Right lung (tissue), 2 donors: ENCODE measurements at regions not wholly inside any gene's neighbourhood (a gene's known extent, or its start where the extent isn't known, plus 50 kb on each side); places are given as distances from the start of the nearest gene placed in this dataset.
A peak's percentile ranks its signal among the peaks of the same experiment; 100 is the strongest.
"Not testable (repeated sequence)": the region's sequence is repeated elsewhere in the genome, so short reads cannot be mapped to it uniquely, and the experiment has no call there.

Experiments
- DNase-seq, 2 donors: peaks; one replicate each; pipeline ENCODE4 v3.0.0-alpha.2; 2013

DNA sequence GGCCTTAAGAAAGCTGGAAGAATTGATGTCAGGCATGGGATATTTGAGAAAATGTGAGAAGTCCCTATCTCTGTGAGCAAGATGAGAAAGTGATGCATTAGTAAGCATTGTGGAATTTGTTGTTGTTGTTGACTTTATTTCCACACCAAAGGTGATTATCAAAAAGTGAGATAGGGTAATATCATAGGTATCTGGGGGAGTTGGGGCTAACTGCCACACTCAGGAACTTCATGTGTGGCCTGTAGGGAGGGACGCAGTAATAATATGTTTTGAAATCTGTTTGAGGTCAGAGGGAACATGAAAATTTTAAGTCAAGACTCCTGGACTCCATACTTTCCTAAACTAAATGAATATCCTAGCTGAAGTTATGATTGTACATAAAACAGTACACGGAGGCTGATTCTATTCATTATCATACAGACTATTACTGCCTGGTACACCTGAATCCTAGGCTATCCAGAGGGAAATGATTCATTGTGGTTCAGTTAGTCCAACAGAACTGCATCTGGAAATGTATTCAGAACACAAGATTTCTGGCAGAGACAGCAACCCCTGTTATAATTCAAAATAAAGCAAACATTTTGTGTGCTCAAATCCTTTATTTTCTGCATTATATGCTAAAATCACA lies 304.8 kb downstream of the CPS1 start:
- no peak for DNase-seq

DNA sequence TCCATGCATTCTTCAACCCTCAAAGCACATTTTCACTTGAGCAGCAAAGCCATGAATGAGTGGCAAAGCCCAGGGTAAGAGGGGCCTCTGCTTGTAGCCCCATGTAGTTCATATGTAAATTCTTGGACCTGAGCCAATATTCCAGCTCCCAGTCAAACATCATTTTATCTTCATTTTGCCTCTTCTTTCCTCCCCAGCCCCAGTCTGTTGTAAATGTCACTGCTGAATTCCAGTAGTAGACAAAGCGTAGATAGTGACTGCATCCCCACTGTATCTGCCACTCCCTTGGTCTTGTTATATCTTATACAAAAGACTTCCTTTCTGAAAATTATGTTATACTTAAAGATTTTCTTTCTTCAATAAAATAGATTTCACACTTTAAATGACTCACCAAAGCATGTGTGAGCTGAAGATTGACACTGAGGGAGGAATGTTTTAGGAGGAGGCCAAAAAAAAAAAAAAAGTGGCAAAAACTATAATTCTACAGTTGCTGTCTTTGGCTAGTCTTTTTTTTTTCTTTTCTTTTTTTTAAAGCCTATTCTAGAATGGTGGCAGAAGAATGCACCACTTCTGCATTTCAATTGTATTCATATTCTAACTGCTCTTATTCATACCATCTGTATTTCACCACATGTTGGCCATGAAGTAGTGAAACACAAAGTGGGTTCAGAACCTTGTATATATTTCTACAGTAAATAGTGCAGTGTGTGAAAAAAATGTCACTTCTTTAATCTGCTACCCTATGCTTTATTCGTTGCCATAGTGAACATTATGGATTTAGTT lies 306.1 kb downstream of the CPS1 start:
- no peak for DNase-seq

DNA sequence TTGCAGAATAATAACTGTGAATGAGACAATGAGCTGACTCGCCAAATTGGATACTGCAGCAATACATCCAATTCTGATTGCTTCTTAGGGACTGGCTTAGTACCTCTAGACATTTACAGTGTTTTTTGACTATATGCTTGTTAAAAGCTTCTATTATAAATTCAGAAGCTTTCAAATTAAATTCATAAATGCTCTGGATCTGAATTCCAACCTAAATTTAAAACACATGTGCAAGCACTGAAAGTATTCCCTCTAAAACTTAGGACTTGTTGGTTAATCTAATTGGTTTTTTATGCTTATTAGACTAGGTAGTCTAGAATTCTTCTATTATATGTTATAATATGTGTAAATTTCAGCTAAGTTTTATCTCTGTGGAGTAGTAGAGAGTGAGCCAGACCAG lies 306.9 kb downstream of the CPS1 start:
- DNase-seq, result no peak

DNA sequence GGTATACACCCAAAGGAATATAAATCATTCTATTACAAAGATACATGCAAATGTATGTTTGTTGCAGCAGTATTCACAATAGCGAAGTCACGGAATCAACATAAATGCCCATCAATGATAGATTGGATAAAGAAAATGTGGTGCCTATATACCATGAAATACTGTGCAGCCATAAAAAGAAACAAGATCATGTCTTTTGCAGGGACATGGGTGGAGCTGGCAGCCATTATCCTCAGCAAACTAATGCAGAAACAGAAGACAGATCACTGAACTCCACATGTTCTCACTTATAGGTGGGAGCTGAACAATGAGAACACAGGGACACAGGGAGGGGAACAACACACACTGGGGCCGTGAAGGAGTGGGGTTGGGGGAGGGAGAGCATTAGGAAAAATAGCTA lies 315.2 kb downstream of the CPS1 start:
- DNase-seq, result not testable (repeated sequence)

DNA sequence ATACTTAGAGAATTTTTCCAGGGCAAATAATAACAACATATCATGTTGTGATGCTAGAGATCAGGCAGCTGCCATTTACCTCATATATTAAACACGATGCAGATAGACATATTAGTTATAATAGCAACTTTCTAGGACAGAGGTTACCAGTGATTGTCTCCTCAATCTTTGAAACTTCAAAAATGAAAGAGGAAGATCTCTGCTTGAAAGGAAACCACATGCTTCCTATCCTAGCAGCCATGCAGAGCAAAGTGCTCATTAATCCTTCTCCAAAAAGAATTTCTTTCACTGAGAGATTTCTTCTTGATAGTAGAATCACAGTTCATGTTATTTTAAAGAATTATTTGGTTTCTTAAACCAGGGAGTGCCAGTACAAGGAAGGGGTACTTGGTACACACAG lies 317.2 kb downstream of the CPS1 start:
- DNase-seq, result no peak

DNA sequence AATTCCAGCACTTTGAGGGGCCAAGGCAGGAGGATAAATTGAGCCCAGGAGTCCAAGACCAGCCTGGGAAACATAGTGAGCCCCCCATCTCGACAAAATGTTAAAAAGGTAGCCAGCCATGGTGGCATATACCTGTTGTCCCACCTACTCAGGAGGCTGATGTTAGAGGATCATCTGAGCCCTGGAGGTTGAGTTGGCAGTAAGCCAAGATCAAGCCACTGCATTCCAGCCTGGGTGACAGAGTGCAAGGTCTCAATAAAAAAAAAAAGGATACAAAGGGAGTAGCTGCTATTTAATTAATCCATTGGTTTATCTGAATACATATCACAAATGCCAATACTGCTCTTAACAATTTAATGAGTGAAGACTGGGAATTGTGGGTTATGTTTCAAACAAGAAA lies 327.8 kb downstream of the CPS1 start:
- DNase-seq, result no peak

DNA sequence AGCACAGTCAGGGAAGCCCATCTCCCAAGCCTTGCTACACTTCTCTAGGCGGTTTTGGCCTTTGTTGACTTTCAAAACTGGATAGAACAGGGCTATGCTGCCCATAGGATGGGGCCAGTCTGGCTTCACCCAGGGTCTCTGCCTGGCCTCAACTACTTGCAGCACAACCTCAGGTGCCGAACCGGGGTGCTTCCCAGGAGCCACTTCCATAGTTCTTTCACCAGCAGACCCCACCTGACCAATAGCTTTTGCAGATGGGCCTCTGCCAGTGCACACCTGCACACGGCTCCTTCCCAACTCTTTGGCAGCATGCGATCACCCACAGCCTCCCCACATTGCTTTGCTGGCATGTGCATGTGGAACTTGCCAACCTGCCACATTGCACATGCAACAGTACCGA lies 331.6 kb downstream of the CPS1 start:
- DNase-seq, result no peak

DNA sequence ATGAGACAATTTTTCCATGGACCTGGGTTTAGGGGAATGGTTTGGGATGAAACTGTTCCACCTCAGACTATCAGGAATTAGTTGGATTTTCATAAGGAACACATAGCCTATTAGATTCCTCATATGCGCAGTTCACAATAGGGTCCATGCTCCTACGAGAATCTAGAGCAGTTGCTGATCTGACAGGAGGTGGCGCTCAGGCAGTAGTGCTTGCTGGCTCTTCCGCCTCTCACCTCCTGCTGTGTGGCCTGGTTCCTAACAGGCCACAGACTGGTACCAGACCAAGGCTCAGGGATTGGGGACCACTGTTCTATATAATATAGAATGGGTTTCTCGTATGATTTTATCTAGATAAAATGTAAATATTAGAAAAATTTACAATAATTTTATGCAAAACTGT lies 338.7 kb downstream of the CPS1 start:
- no peak for DNase-seq

DNA sequence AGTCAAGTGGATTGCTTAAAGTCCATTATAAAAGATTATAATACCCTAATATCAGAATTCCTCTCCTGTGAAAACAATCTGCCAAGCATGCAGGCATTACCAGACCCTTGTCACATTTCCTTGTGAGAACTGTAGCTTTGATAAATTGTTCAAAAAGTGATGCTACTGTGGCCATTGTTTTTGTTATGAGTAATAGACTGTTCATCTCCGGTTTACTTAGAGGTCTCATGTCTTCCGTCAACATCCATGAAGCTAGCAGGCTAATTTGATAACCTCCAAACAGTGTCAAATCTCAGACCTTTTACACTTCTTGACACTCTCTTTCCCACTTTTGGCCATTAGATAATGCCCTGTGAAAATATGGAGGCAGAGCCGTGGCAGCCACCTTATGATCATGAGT lies 342.7 kb downstream of the CPS1 start:
- DNase-seq, result no peak

DNA sequence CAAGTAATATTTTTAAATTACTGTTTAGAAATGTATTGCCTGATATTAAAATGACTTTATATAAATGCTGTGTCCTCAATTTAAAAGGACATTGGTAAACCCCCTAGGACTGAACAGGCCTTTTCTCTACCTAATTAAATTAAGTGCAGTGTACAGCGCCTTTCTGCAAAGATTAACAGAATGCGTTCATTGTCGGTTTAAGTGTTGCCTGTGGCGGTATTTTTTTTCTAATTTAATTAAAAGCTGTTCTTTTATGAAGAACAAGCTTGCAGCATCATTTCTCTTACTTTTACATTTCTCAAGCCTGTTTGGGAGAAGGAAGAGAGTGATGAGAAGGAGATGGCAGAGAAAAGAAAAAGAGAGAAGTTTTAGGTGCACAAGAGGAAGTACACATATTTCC lies 344.9 kb downstream of the CPS1 start:
- DNase-seq, result no peak

DNA sequence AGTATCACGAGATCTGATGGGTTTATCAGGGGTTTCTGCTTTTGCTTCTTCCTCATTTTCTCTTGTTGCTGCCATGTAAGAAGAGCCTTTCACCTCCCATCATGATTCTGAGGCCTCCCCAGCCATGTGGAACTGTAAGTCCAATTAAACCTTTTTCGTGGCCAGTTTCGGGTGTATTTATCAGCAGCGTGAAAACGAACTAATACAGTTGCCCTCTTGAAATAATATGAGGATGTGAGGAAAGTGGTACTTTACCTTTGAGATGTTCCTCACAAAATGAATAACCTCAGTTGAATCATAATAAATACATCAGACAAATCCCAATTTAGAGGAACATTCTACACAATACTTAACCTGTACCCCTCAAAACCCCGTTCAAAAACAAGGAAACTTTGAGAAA lies 356.4 kb downstream of the CPS1 start:
- DNase-seq, result no peak

DNA sequence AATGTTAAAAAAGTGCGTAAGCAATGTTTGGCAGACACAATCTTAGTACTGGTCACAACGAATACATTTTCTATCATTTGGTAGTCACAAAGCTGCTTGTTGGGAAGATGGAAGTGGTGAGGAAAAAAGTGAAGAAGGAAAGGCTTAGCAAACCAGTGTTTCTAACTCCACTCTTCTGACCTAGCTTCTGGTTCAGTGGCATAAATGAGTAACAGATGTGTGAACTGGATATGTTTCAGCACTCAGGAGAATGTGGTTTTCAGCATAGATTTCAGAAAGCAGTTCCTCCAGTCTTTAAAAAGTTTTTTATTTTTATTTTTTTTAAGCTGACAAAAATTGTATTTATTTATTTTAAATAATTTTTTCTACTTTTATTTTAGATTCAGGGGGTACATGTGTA lies 357.1 kb downstream of the CPS1 start:
- no peak for DNase-seq

DNA sequence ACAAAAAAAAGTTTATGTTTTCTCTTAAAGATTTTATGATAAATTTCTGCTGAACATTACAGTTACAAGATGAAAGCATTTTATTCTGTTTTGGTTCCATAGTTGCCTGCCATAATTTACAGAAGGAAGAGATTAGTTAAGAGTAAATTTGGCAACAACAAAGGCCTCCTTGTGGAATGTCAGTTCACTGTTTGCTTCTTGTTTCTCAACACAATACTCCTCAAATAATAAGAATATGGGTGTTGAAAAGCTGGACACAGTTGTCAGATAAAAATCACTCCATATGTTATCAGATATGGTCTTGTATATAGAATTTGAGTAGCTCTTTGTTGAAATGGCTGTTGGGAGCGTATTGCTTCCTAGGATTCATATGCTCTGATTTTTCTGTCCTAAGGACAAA lies 359.5 kb downstream of the CPS1 start:
- DNase-seq, result no peak

DNA sequence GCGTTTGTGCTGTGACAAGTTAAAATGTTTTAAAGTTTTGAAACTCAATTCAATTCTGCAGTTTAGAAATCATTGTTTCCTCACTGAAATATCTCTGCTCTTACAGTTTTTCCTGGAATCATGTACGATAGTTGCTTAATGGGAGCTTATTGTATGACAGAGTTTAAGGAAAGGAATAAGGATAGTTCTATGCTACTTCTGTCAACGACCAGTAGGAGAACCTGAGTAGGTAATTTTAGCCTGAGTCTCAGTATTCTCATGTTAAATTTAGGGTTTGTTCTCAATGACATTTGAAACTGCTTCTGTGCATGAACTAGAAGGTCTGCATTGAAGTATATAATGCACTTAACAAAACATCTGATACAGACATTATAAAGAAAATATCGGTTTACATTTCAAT lies 361.1 kb downstream of the CPS1 start:
- no peak for DNase-seq

DNA sequence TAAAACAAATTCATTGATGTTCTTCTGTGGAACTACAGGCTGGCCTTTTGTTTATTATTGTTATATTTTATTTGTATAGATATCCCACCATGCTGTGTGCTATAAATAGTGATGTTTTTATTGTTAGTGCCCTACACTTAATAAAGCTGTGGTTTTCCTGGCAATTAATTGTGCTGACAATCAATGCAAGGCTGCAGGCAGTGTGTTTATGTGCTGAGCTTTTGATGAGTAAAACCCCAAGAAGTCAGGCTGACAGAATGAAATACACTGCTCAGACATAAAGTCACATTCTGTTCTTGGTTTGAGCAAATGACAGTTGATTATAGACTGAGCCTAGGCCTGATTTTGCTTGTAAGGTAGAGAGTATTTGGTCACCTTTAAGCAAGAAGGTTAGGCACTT lies 362.7 kb downstream of the CPS1 start:
- no peak for DNase-seq

DNA sequence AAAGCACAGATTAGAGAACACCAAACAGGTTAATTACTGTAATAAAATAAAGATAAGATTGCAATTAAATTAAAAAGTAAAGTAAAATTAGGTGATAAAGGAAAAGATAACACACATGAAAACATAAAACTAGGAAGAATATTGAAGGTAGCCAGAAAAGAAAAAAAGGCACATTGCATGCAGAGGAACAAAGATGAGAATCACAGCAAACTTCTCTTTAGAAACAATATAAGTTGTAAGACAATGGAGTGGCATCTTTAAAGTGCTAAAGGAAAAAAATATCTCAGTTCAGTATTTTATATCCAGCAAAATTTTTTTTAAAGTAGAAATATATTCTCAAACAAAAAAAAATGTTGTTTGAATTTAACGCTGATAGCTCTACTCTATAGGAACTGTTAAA lies 366.0 kb downstream of the CPS1 start:
- no peak for DNase-seq

DNA sequence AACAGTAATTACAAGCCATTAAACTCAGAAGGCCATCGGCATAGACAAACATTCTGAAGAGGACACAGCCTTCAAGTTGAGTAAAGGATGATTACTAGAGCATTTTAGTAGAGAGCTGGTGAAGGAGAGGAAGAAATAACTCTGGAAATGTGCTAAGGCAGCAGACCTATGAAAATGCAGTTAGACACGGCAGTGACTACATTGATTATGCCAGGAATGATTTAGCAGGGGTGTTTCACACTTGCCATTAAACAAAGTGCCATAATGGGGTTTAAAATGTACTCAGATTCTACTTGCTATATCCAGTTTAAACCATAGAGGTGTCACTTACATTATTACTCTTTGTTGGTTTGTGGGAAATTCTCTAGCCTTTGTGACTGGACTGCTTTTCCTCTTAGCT lies 372.3 kb downstream of the CPS1 start:
- no peak for DNase-seq

DNA sequence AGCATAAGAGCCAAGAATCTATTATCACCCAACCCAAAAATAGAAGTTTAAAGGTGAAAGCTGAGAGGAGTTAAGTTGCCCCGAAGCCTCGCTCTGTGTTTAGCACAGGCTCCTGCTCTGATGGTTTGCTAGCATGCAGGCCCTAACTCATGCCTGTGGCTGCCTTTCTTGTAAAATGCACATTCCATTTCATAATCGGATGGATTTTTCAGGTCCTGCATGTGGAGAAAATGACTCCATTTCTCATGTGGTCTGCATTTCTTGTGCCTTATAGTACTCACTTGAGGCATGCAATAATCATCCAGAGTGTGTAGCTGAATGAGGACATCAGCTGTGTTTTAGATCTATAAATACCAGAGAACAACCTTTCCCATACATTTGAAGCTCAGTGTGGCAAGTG lies 381.8 kb downstream of the CPS1 start:
- no peak for DNase-seq

DNA sequence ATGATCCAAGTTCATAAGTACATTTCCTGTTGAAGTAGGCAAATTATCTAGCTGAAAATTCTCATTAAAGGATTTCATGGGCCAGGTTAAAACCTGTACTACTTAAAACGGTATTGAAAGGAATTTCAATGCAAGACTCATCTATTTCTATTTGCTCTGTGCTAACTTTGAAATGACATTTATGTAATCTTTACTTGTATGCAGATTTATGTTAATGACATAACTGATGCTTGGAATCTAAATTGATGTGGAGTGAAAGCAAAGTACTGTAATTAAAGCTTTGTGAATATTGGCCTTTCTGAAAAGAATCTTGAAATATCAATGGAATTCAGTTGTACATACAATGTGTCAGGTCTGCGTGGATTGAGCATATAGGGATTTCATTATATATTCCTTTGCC lies 390.0 kb downstream of the CPS1 start:
- DNase-seq, result no peak

DNA sequence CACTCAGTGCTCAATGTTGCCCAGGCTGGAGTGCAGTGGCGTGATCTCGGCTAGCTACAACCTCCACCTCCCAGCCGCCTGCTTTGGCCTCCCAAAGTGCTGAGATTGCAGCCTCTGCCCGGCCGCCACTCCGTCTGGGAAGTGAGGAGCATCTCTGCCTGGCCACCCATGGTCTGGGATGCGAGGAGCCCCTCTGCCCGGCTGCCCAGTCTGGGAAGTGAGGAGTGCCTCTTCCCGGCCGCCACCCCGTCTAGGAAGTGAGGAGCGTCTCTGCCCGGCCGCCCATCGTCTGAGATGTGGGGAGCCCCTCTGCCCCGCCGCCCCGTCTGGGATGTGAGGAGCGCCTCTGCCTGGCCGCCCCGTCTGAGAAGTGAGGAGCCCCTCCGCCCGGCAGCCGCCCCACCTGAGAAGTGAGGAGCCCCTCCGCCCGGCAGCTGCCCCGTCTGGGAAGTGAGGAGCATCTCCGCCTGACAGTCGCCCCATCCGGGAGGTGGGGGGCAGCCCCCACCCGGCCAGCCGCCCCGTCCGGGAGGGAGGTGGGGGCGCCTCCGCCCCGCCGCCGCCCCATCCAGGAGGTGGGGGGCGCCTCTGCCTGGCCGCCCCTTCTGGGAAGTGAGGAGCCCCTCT lies 394.1 kb downstream of the CPS1 start:
- not testable (repeated sequence) for DNase-seq

DNA sequence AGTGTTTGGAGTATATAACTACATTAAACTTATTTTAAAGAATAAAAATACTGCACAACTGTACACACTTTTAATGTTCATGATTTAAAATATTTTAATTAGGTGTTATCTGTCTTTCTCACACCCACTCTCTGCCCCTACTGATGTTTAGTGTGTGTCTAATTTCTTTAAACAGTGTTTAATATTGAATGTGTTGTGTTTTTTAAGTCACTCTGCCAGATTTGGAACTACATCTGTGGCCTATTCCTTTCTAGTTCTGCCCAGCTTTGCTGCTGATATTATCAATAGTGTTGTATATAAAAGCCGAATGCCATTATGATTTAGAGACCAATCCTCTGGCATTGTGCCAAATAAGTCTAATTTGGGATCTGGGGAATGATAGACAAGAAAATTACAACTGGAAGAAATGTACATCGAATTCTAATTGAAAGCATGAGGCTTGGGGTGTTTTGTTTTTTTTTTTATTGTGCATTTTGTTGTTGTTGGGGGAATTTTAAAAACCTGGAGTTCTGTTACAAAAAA lies 398.0 kb downstream of the CPS1 start:
- DNase-seq, result peak in 1 of 2 donors; percentile 0

DNA sequence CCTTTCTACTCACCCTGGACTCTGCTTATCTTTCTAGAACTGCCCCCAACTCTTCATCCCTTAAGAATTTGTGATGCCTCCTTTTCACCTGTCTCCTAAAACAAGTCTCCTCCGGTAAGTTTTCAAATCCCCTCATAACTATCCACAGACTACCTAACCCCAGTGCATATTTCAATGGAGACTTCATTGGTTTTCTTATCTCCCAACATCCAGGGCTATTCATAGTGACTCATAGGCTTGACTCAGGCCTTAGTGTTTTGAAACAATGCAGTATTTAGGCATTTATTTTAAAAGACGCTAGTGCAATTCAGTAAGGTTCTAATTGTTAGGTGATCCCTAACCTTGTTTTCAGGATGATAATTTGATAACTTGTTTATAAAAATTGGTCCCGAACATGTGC lies 399.2 kb downstream of the CPS1 start:
- DNase-seq, result no peak

DNA sequence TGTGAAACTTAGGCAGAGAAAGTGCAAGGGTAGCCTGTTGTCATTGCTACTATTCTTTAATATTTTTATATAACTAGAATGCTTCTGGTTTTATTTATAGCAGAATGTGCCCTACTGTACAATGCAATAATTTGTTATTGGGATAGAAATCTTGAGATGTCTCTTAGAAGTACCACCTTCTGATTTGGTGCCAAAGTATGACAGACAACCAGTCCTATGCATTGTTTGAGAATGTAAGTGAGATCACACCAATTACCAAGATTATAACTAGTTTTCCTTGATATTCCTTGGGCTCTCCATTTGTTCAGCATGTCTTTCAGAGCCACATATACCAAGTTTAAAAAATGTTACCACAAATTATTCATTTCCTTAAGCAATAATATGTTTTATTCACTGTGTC lies 399.7 kb downstream of the CPS1 start:
- DNase-seq, result no peak
